Endothelial cell of umbilical vein (primary cell): ENCODE measurements at regions not wholly inside any gene's neighbourhood (a gene's known extent, or its start where the extent isn't known, plus 50 kb on each side); places are given as distances from the start of the nearest gene placed in this dataset.

Source experiments
- BruUV-seq: library from RNA; stranded (reverse); fragments of 400-500 nt; replicated peaks from 2 replicates; lab custom pipeline; 2021; lab: Mats Ljungman, UMichigan
- CTCF ChIA-PET: fragments of 300-600, 350-600 bp; sonication (Branson Sonifier 250); formaldehyde crosslinking; loops from one replicate; lab custom pipeline; 2021; ENCODE audit warnings: antibody characterized with exemption, inconsistent platforms; lab: Charles Lee
- POLR2A ChIA-PET: fragments of 300-600, 350-600 bp; sonication (Branson Sonifier 250); formaldehyde crosslinking; loops from one replicate; lab custom pipeline; 2021; ENCODE audit warnings: antibody characterized with exemption, inconsistent platforms; lab: Charles Lee
- DNase-seq: peaks from one replicate; pipeline ENCODE4 v3.0.0-alpha.2; 2011; ENCODE audit warnings: low read depth, low spot score
- FAIRE-seq: peaks from 2 replicates; lab custom pipeline; 2011; peaks lifted over from hg19 to GRCh38; lab: Jason Lieb, UNC
- H2AFZ ChIP-seq: 2 replicates; pipeline ENCODE4 v1.6.0; 2012; ENCODE audit warnings: low read depth, low read length, control low read depth, inconsistent platforms
- H3K27ac ChIP-seq: 2 replicates; pipeline ENCODE4 v1.5.1; 2011; ENCODE audit warnings: low read depth, mild to moderate bottlenecking, control low read depth, low read length, moderate library complexity; ENCODE audit not compliant: insufficient read depth
- H3K27me3 ChIP-seq, 2 experiments: 2 replicates each; pipeline versions ENCODE4 v1.6.0 to v1.6.1; 2011; ENCODE audit warnings: low read length in 2 of 2, mixed read lengths in 1 of 2; ENCODE audit not compliant: control insufficient read depth in 2 of 2, insufficient read depth in 2 of 2
- H3K36me3 ChIP-seq, 2 experiments: 2 replicates in 1 of 2; 3 replicates in 1 of 2; pipeline ENCODE4 v1.5.1; 2011; ENCODE audit warnings: low read length in 2 of 2, mild to moderate bottlenecking in 1 of 2, moderate library complexity in 1 of 2; ENCODE audit not compliant: control insufficient read depth in 2 of 2, insufficient read depth in 2 of 2; ENCODE audit errors: extremely low read depth in 1 of 2
- H3K4me1 ChIP-seq: 3 replicates; pipeline ENCODE4 v1.5.1; 2011; ENCODE audit warnings: mild to moderate bottlenecking, low read length; ENCODE audit not compliant: control insufficient read depth, insufficient read depth; ENCODE audit errors: extremely low read depth
- H3K4me2 ChIP-seq: 2 replicates; pipeline ENCODE4 v1.6.1; 2011; ENCODE audit warnings: low read length, control low read depth, mixed read lengths; ENCODE audit not compliant: insufficient read depth
- H3K4me3 ChIP-seq, 3 experiments: fragments of 200-600 bp in 1 of 3; sonication (generic), shearing (Covaris generic) in 1 of 3; replicated peaks in 1 of 3; 2 replicates each; pipeline ENCODE4 v1.5.1; 2011 to 2016; ENCODE audit warnings: control low read depth in 3 of 3, low read length in 3 of 3, mild to moderate bottlenecking in 2 of 3, inconsistent platforms in 1 of 3, low read depth in 1 of 3, moderate library complexity in 1 of 3; ENCODE audit not compliant: insufficient read depth in 1 of 3
- H3K79me2 ChIP-seq: 2 replicates; pipeline ENCODE4 v1.6.0; 2012; ENCODE audit warnings: low read length, inconsistent platforms; ENCODE audit not compliant: control insufficient read depth, insufficient read depth
- H3K9ac ChIP-seq: replicated peaks from 2 replicates; pipeline ENCODE3; 2011; ENCODE audit warnings: low read length, control low read depth; ENCODE audit not compliant: insufficient read depth; ENCODE audit errors: extremely low read depth
- H3K9me1 ChIP-seq: replicated peaks from 3 replicates; pipeline ENCODE4 v1.6.0; 2011; ENCODE audit warnings: mild to moderate bottlenecking, low read length; ENCODE audit not compliant: control insufficient read depth, insufficient read depth; ENCODE audit errors: extremely low read depth
- H3K9me3 ChIP-seq: replicated peaks from 2 replicates; pipeline ENCODE4 v1.5.1; 2012; ENCODE audit warnings: low read length, inconsistent platforms; ENCODE audit not compliant: control insufficient read depth, insufficient read depth
- H4K20me1 ChIP-seq: replicated peaks from 2 replicates; pipeline ENCODE3; 2011; ENCODE audit warnings: mild to moderate bottlenecking, low read length; ENCODE audit not compliant: control insufficient read depth, insufficient read depth; ENCODE audit errors: extremely low read depth
- EZH2 ChIP-seq: IDR thresholded peaks from 2 replicates; pipeline ENCODE4 v1.6.1; 2012; ENCODE audit warnings: borderline replicate concordance, low read depth, mild to moderate bottlenecking, moderate library complexity, low read length, inconsistent platforms; ENCODE audit not compliant: severe bottlenecking
- FOS ChIP-seq: IDR thresholded peaks from 2 replicates; pipeline ENCODE4 v1.6.1; 2011; ENCODE audit warnings: mild to moderate bottlenecking, low read length, moderate library complexity, borderline replicate concordance; ENCODE audit not compliant: insufficient read depth
- GATA2 ChIP-seq: IDR thresholded peaks from 2 replicates; pipeline ENCODE4 v1.7.0; 2011; ENCODE audit warnings: low read depth, mild to moderate bottlenecking, moderate library complexity, mixed read lengths, low read length; ENCODE audit not compliant: insufficient read length, insufficient read depth
- JUN ChIP-seq: IDR thresholded peaks from 2 replicates; pipeline ENCODE4 v1.6.1; 2011; ENCODE audit warnings: borderline replicate concordance, low read depth; ENCODE audit not compliant: insufficient read length, insufficient read depth
- MYC ChIP-seq: IDR thresholded peaks from one replicate; pipeline ENCODE4 v1.6.1; 2011; ENCODE audit warnings: mild to moderate bottlenecking, low read depth, low read length
- POLR2A ChIP-seq: IDR thresholded peaks from 2 replicates; pipeline ENCODE4 v1.6.1; 2012; ENCODE audit warnings: low read depth, mild to moderate bottlenecking, control low read depth, low read length
- POLR2AphosphoS5 ChIP-seq: IDR thresholded peaks from 2 replicates; pipeline ENCODE4 v1.6.1; 2012; ENCODE audit warnings: low read depth, mild to moderate bottlenecking, control low read depth, low read length, moderate library complexity; ENCODE audit not compliant: insufficient read depth
- dilution Hi-C: fragments of 300-500 bp; cut with MboI; formaldehyde crosslinking; loops from one replicate; pipeline ENCODE4 v1.15.0; 2019; ENCODE audit warnings: low sequenced_read_pairs; ENCODE audit not compliant: extremely low pct_ligation_motif_present
- intact Hi-C: fragments of 100-400 bp; cut with micrococcal nuclease; formaldehyde crosslinking; loops from one replicate; pipeline ENCODE4 v1.10.0; 2022
- TF ChIP-seq, protein P1 (sequence below), 2 donors: IDR thresholded peaks; 1 replicate in 1 of 2; 2 replicates in 1 of 2; pipeline ENCODE4 v1.5.1; 2011; ENCODE audit warnings: low read length in 2 of 2, mild to moderate bottlenecking in 2 of 2, moderate library complexity in 2 of 2, control low read depth in 1 of 2, inconsistent platforms in 1 of 2, low read depth in 1 of 2; ENCODE audit not compliant: insufficient read depth in 1 of 2; ENCODE audit errors: extremely low read depth in 1 of 2
- TF ChIP-seq, protein P2 (sequence below): IDR thresholded peaks from 2 replicates; pipeline ENCODE4 v1.6.1; 2011; ENCODE audit not compliant: insufficient read depth, insufficient read length

- intact Hi-C loops (no loop called here), dilution Hi-C loops (no loop called here)
- CTCF ChIA-PET = no interaction called here
- Histone ChIP-seq H3K27ac (no peak overlapping the region), H3K79me2 (no peaks in the 10 kb centered on the region), H3K9ac (no peak overlapping the region), H3K4me2 (no peak overlapping the region), H2AFZ (no peak overlapping the region), H3K9me3 (no peaks in the 10 kb centered on the region), H3K27me3 (peaks cover 0 to 3% of the 10 kb centered on the region in 2 experiments), H3K4me3 (no peak overlapping the region), H3K4me1 (no peaks in the 10 kb centered on the region), H3K9me1 (no peaks in the 10 kb centered on the region), H3K36me3 (no peaks in the 10 kb centered on the region), H4K20me1 (no peaks in the 10 kb centered on the region)
- POLR2A ChIA-PET = no interaction called here
- no TSS peak for BruUV-seq
- TF ChIP-seq, protein P1, sequence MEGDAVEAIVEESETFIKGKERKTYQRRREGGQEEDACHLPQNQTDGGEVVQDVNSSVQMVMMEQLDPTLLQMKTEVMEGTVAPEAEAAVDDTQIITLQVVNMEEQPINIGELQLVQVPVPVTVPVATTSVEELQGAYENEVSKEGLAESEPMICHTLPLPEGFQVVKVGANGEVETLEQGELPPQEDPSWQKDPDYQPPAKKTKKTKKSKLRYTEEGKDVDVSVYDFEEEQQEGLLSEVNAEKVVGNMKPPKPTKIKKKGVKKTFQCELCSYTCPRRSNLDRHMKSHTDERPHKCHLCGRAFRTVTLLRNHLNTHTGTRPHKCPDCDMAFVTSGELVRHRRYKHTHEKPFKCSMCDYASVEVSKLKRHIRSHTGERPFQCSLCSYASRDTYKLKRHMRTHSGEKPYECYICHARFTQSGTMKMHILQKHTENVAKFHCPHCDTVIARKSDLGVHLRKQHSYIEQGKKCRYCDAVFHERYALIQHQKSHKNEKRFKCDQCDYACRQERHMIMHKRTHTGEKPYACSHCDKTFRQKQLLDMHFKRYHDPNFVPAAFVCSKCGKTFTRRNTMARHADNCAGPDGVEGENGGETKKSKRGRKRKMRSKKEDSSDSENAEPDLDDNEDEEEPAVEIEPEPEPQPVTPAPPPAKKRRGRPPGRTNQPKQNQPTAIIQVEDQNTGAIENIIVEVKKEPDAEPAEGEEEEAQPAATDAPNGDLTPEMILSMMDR (IDR thresholded peaks at IDR 0.05; ENCODE audit: extremely low read depth in 1 of 2, insufficient read depth in 1 of 2, low read depth in 1 of 2, low read length in 2 of 2) = no peak
- TF ChIP-seq GATA2 (no peak), POLR2A (no peak)
- DNase-seq (peak; percentile 40), FAIRE-seq (peak; percentile 31)
These were observed 203.5 kb upstream of the LINGO1 start for GRCh38 chr15:77836121-77836692.

DNA sequence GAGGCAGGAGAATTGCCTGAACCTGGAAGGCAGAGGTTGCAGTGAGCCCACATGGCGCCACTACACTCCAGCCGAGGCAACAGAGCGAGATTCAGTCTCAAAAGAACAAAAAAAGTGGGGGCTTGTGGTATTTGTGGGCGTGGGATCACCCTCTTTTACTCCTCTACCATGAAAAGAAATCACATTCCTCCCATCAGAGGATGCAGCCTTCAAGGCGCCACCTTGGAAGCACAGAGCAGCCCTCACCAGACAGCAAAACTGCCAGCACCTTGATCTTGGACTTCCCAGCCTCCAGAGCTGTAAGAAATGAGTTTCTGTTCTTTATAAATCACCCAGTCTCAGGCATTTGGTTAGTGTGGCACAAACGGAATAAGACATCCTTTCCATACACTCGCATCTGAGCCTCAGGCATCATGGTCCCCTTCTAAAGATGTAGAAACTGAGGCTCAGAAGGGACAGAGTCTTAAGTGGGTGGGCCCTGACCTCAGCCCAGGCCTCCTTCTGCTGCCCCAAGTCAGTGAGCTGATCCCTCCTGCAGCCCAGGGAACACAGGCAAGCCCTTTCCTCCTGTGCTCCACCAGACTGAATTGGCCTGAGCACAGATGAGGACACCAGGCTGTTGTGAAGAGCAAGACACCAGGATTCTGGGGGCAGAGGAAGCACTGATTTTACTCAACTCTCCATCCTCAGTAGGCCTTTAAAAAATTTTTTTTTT lies 201.7 kb upstream of the LINGO1 start:
- H3K9ac ChIP-seq = no peak overlapping the region
- dilution Hi-C loops (no loop called here), intact Hi-C loops (no loop called here)
- H3K4me2 ChIP-seq = no peak overlapping the region
- H3K9me1 ChIP-seq = no peaks in the 10 kb centered on the region
- no peak overlapping the region for H3K4me3 ChIP-seq
- no peak for FAIRE-seq
- no peaks in the 10 kb centered on the region for H3K36me3 ChIP-seq
- no TSS peak for BruUV-seq
- no peaks in the 10 kb centered on the region for H4K20me1 ChIP-seq
- no peaks in the 10 kb centered on the region for H3K27me3 ChIP-seq
- H3K9me3 ChIP-seq = no peaks in the 10 kb centered on the region
- H3K4me1 ChIP-seq = no peaks in the 10 kb centered on the region
- CTCF ChIA-PET = interaction anchor here (1.3 kb wide), 1 partner anchor 14 kb away, joined by 4 read pairs; no protein-coding TSS in a partner anchor
- DNase-seq = no peak
- TF ChIP-seq, protein P1 (IDR thresholded peaks at IDR 0.05; ENCODE audit: extremely low read depth in 1 of 2, insufficient read depth in 1 of 2, low read depth in 1 of 2, low read length in 2 of 2) = no peak
- TF ChIP-seq GATA2 (no peak), MYC (no peak), EZH2 (no peak), POLR2A (no peak), FOS (no peak), JUN (no peak), POLR2AphosphoS5 (no peak)
- TF ChIP-seq, protein P2, sequence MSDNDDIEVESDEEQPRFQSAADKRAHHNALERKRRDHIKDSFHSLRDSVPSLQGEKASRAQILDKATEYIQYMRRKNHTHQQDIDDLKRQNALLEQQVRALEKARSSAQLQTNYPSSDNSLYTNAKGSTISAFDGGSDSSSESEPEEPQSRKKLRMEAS = no peak
- no peaks in the 10 kb centered on the region for H3K79me2 ChIP-seq
- H2AFZ ChIP-seq = no peak overlapping the region
- H3K27ac ChIP-seq = no peak overlapping the region
- POLR2A ChIA-PET = no interaction called here
